Smooth muscle cell (in vitro differentiated cells): ENCODE measurements at regions not wholly inside any gene's neighbourhood (a gene's known extent, or its start where the extent isn't known, plus 50 kb on each side); places are given as distances from the start of the nearest gene placed in this dataset.

Source experiments
- DNase-seq: peaks from one replicate; lab custom pipeline; 2025; ENCODE audit not compliant: unreplicated experiment; lab: John Stamatoyannopoulos, UW
- H2AFZ ChIP-seq: fragments of 200-600 bp; sonication (generic); 2 replicates; pipeline ENCODE4 v1.6.0; 2016; ENCODE audit warnings: antibody characterized with exemption, low read depth, mild to moderate bottlenecking
- H3F3A ChIP-seq: fragments of 200-600 bp; sonication (generic); 2 replicates; pipeline ENCODE4 v1.6.0; 2017; ENCODE audit warnings: antibody characterized with exemption, low read depth
- H3K27ac ChIP-seq: fragments of 200-600 bp; sonication (generic); 2 replicates; pipeline ENCODE4 v1.5.1; 2016; ENCODE audit warnings: low read depth, mild to moderate bottlenecking
- H3K27me3 ChIP-seq: fragments of 200-600 bp; sonication (generic); 2 replicates; pipeline ENCODE4 v1.6.1; 2016; ENCODE audit warnings: low read depth, mild to moderate bottlenecking
- H3K36me3 ChIP-seq: fragments of 200-600 bp; sonication (generic); 2 replicates; pipeline ENCODE4 v1.5.1; 2016; ENCODE audit warnings: low read depth
- H3K4me1 ChIP-seq: fragments of 200-600 bp; sonication (generic); 2 replicates; pipeline ENCODE4 v1.5.1; 2016; ENCODE audit warnings: low read depth
- H3K4me2 ChIP-seq: fragments of 200-600 bp; sonication (generic); 2 replicates; pipeline ENCODE4 v1.6.0; 2016; ENCODE audit warnings: mild to moderate bottlenecking
- H3K4me3 ChIP-seq: fragments of 200-600 bp; sonication (generic); 2 replicates; pipeline ENCODE4 v1.5.1; 2016; ENCODE audit warnings: mild to moderate bottlenecking
- H3K79me2 ChIP-seq: fragments of 200-600 bp; sonication (generic); 2 replicates; pipeline ENCODE4 v1.6.0; 2016; ENCODE audit warnings: low read depth, mild to moderate bottlenecking
- H3K9ac ChIP-seq: fragments of 200-600 bp; sonication (generic); 2 replicates; pipeline ENCODE4 v1.6.0; 2016; ENCODE audit warnings: low read depth
- H3K9me3 ChIP-seq: fragments of 200-600 bp; sonication (generic); replicated peaks from 2 replicates; pipeline ENCODE4 v1.5.1; 2016; ENCODE audit warnings: low read depth
- H4K20me1 ChIP-seq: fragments of 200-600 bp; sonication (generic); 2 replicates; pipeline ENCODE4 v1.6.0; 2016; ENCODE audit warnings: low read depth
- CTCF ChIP-seq: fragments of 200-600 bp; sonication (generic); IDR thresholded peaks from 2 replicates; pipeline ENCODE4 v1.5.1; 2017; ENCODE audit warnings: borderline replicate concordance, mild to moderate bottlenecking, antibody characterized with exemption; ENCODE audit not compliant: insufficient read depth, poor library complexity, severe bottlenecking
- WGBS: methylation state at CpG from one replicate; pipeline ENCODE4 v1.1.7; 2016; ENCODE audit warnings: low lambda C conversion rate; 5-methylcytosine and 5-hydroxymethylcytosine counted together

DNA sequence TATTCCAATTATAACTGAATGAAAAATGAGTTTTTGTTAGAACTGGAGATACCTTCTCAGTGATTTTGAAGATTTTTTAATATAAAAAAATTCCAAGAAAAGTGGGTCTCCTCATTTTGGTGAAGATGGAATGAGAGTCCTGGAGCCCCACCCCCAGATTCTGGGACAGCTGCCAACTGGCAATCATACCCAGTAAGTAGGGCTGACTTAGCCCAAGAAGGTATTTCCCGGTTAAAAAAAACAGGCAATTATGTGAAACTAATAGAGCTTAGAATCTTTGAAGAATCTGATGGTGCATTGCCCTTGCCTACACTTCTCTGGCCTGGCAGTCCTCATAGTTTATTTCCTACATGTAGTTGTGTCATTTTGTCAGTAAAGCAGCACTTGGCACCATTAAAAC, 52.8 kb upstream of the VWDE start:
- Histone ChIP-seq H3K4me1 (no peaks in the 10 kb centered on the region), H3K9me3 (no peaks in the 10 kb centered on the region), H3F3A (no peaks in the 10 kb centered on the region), H3K79me2 (no peaks in the 10 kb centered on the region), H2AFZ (no peak overlapping the region), H3K9ac (no peak overlapping the region), H3K27me3 (peaks cover 4% of the 10 kb centered on the region), H3K36me3 (no peaks in the 10 kb centered on the region), H4K20me1 (no peaks in the 10 kb centered on the region), H3K4me3 (no peak overlapping the region), H3K4me2 (no peak overlapping the region), H3K27ac (no peak overlapping the region)
- DNase-seq = no peak
- 57% methylated on average over 1 of the region's 1 CpG for WGBS
- no peak for TF ChIP-seq CTCF

DNA sequence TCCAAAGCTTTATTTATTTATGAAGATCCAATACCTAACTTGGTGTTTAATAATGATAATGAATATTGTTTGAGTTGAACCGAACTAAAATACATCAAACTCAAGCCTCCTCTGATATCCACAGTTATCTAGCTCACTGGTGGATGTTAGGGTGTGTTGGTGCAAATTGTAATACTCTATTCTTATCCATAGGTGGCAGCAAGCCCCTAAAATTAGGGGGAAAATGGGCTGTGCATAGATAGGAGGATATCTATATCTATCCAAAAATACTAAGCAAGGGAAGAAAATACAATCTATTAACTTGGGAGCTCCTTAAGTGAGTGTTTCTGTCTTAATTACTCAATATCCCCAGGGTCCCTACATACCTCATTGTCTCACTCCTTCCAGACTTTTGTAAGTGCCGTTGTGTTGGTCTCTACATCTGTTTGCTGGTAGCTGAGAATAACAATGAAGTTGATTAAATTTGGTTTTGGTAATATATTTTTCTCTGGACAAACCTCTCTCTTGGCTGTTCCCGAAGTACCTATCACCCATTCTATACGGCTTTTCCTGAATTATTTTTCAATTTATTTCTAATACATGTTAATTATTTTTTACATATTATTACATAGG, 55.0 kb upstream of the VWDE start:
- WGBS = 35% methylated on average over 4 of the region's 4 CpGs
- DNase-seq = no peak
- H3K27me3 ChIP-seq = peaks cover 4% of the 10 kb centered on the region
- H3K36me3 ChIP-seq = no peaks in the 10 kb centered on the region
- H3K79me2 ChIP-seq = no peaks in the 10 kb centered on the region
- peak; percentile 76 for TF ChIP-seq CTCF
- H3K4me1 ChIP-seq = no peaks in the 10 kb centered on the region
- no peaks in the 10 kb centered on the region for H3K9me3 ChIP-seq
- H3F3A ChIP-seq = no peaks in the 10 kb centered on the region
- no peaks in the 10 kb centered on the region for H4K20me1 ChIP-seq
- no peak overlapping the region for H3K4me3 ChIP-seq
- H2AFZ ChIP-seq = no peak overlapping the region
- H3K27ac ChIP-seq = no peak overlapping the region
- H3K4me2 ChIP-seq = no peak overlapping the region
- no peak overlapping the region for H3K9ac ChIP-seq

GRCh38 chr7:12467837-12468236, 64.2 kb upstream of the VWDE start:
- no peak for TF ChIP-seq CTCF
- no peaks in the 10 kb centered on the region for H4K20me1 ChIP-seq
- H3K36me3 ChIP-seq = no peaks in the 10 kb centered on the region
- H3K9me3 ChIP-seq = no peaks in the 10 kb centered on the region
- no peaks in the 10 kb centered on the region for H3F3A ChIP-seq
- H3K4me2 ChIP-seq = no peak overlapping the region
- no peak overlapping the region for H3K27ac ChIP-seq
- 96% methylated on average over 1 of the region's 1 CpG for WGBS
- no peak overlapping the region for H3K9ac ChIP-seq
- H3K4me3 ChIP-seq = no peak overlapping the region
- no peaks in the 10 kb centered on the region for H3K4me1 ChIP-seq
- no peak overlapping the region for H2AFZ ChIP-seq
- no peaks in the 10 kb centered on the region for H3K79me2 ChIP-seq
- no peaks in the 10 kb centered on the region for H3K27me3 ChIP-seq
- no peak for DNase-seq

DNA sequence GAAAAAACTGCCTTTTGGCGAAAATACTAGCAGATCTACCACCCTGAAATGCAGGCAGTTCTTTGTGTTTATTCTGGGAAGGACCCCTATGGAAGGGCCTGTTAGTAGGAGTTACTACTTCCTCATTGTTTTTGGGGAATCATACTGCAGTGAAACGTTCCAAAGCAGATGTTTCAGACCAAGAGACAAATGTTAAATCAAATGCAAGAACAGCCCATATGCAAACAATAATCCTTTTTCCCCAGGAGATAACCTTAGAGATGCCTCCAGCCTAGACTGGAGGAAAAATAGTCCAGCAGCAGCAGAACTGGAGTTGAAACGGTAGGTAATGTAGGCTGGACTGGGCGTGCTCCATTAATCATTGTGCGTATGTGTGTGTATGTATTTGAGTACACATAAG, 65.9 kb upstream of the VWDE start:
- Histone ChIP-seq H3K36me3 (no peaks in the 10 kb centered on the region), H4K20me1 (no peaks in the 10 kb centered on the region), H3K4me3 (no peak overlapping the region), H3K27me3 (no peaks in the 10 kb centered on the region), H2AFZ (no peak overlapping the region), H3K9me3 (no peaks in the 10 kb centered on the region), H3K79me2 (no peaks in the 10 kb centered on the region), H3F3A (no peaks in the 10 kb centered on the region), H3K4me1 (no peaks in the 10 kb centered on the region), H3K27ac (no peak overlapping the region), H3K4me2 (no peak overlapping the region), H3K9ac (no peak overlapping the region)
- no peak for TF ChIP-seq CTCF
- DNase-seq = no peak
- 90% methylated on average over 5 of the region's 5 CpGs for WGBS
